Esophagus squamous epithelium (tissue), 4 donors: ENCODE measurements at regions not wholly inside any gene's neighbourhood (a gene's known extent, or its start where the extent isn't known, plus 50 kb on each side); places are given as distances from the start of the nearest gene placed in this dataset.

ENCODE experiments used
- CTCF ChIP-seq, 6 experiments: fragments of 450-650 bp in 4 of 6; fragments of 200-600 bp in 2 of 6; sonication (generic) in 2 of 6; IDR thresholded peaks; one replicate each; pipeline ENCODE4 v1.5.1; 2016 to 2019; ENCODE audit warnings: antibody characterized with exemption in 6 of 6, mild to moderate bottlenecking in 4 of 6, moderate library complexity in 4 of 6
- POLR2A ChIP-seq, 4 donors: fragments of 450-650 bp; IDR thresholded peaks; one replicate each; pipeline ENCODE4 v1.6.1; 2017; ENCODE audit warnings: antibody characterized with exemption in 4 of 4, mild to moderate bottlenecking in 4 of 4, moderate library complexity in 3 of 4

GRCh38 chr6:110529907-110530306 lies 53.5 kb upstream of the SLC22A16 start:
- no peak for TF ChIP-seq CTCF (IDR thresholded peaks at IDR 0.05)
- no peak for TF ChIP-seq POLR2A (IDR thresholded peaks at IDR 0.05)
